Body of pancreas (tissue), 4 donors: ENCODE measurements at regions not wholly inside any gene's neighbourhood (a gene's known extent, or its start where the extent isn't known, plus 50 kb on each side); places are given as distances from the start of the nearest gene placed in this dataset.

Source experiments
- ATAC-seq: fragments of 150-250 bp; one replicate; pipeline ENCODE4 v1.9.1; 2016
- DNase-seq, 4 donors: peaks; one replicate each; pipeline ENCODE4 v3.0.0-alpha.2; 2019
- H3K27ac ChIP-seq, 4 donors: fragments of 200-600 bp; sonication (generic); 1 replicate in 3 of 4; 2 replicates in 1 of 4; pipeline versions ENCODE4 v1.5.1 to v1.6.1; 2016 to 2019; ENCODE audit warnings: mild to moderate bottlenecking in 1 of 4, mixed read lengths in 1 of 4, moderate library complexity in 1 of 4
- H3K27me3 ChIP-seq, 2 donors: fragments of 200-600 bp; sonication (generic); one replicate each; pipeline ENCODE4 v1.6.0; 2016; ENCODE audit warnings: mild to moderate bottlenecking in 1 of 2
- H3K36me3 ChIP-seq, 2 donors: fragments of 200-600 bp; sonication (generic); replicated peaks in 1 of 2; 2 replicates each; pipeline ENCODE4 v1.5.1; 2016; ENCODE audit warnings: low read depth in 2 of 2; ENCODE audit not compliant: insufficient read depth in 1 of 2
- H3K4me1 ChIP-seq: fragments of 200-600 bp; sonication (generic); one replicate; pipeline ENCODE4 v1.6.0; 2016
- H3K4me3 ChIP-seq, 2 donors: fragments of 200-600 bp; sonication (generic); 1 replicate in 1 of 2; 2 replicates in 1 of 2; pipeline ENCODE4 v1.5.1; 2016 to 2019
- H3K9me3 ChIP-seq, 3 donors: fragments of 200-600 bp; sonication (generic); 1 replicate in 2 of 3; 2 replicates in 1 of 3; pipeline ENCODE4 v1.5.1; 2016
- POLR2A ChIP-seq, 3 donors: fragments of 450-650 bp; IDR thresholded peaks; one replicate each; pipeline ENCODE4 v1.6.1; 2016; ENCODE audit warnings: antibody characterized with exemption in 3 of 3, mild to moderate bottlenecking in 2 of 3
- WGBS, 2 donors: methylation state at CpG; one replicate each; pipeline ENCODE4 v1.1.5; 2017; 5-methylcytosine and 5-hydroxymethylcytosine counted together
- intact Hi-C: fragments of 100-400 bp; cut with DNase I; formaldehyde crosslinking; loops from one replicate; pipeline ENCODE4 v1.15.1; 2023
- TF ChIP-seq, protein P1 (sequence below), 7 experiments: fragments of 450-650 bp in 4 of 7; fragments of 200-600 bp in 3 of 7; sonication (generic) in 3 of 7; IDR thresholded peaks; one replicate each; pipeline ENCODE4 v1.5.1; 2016 to 2019; ENCODE audit warnings: antibody characterized with exemption in 7 of 7

DNA sequence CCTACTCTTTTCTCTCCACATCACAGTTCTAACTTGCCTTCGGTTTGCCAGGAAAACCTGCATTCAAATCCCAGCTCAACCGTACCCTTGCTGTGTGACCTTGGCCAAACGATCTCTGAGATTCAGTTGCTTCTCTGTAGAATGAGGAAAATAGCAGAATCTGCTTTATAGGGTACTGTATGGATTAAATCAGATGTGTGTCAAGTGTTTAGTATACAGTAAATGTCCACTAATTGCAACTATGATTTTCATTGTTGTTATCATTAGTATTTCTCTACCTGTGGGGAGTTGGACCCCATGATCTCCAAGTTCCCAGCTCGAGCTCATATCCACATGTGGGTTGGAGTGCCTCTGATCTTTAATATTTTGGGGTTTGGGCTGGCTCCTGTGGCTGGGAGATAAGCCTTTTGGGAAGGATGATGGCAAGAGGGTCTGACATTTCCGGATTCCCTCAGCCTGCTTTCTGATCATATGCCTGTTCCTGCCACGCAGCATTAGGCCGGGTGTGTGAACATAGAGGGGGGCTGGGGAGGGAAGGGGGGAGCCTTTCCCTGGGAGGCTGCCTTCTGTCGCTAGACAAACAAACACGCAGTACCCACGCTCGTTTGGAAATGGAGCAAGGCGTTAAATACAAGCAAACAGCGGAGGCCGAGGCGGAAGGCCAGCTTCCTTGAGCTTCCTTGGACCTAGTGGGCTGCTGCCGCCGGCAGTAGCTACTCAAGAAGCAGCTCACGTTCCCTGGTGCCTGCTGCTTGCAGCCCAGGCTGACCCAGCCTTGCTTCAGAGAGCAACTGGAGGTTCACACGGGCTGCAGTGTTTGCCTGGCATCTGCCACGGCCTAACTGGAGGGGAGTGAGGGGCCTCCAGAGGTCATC, 213.5 kb upstream of the LHX5 start:
- intact Hi-C loops = no loop called here
- ATAC-seq (no peak), DNase-seq (no peak)
- no peak for TF ChIP-seq POLR2A (IDR thresholded peaks at IDR 0.05)
- TF ChIP-seq, protein P1, sequence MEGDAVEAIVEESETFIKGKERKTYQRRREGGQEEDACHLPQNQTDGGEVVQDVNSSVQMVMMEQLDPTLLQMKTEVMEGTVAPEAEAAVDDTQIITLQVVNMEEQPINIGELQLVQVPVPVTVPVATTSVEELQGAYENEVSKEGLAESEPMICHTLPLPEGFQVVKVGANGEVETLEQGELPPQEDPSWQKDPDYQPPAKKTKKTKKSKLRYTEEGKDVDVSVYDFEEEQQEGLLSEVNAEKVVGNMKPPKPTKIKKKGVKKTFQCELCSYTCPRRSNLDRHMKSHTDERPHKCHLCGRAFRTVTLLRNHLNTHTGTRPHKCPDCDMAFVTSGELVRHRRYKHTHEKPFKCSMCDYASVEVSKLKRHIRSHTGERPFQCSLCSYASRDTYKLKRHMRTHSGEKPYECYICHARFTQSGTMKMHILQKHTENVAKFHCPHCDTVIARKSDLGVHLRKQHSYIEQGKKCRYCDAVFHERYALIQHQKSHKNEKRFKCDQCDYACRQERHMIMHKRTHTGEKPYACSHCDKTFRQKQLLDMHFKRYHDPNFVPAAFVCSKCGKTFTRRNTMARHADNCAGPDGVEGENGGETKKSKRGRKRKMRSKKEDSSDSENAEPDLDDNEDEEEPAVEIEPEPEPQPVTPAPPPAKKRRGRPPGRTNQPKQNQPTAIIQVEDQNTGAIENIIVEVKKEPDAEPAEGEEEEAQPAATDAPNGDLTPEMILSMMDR (IDR thresholded peaks at IDR 0.05) = no peak
- H3K36me3 ChIP-seq = no peaks in the 10 kb centered on the region
- no peaks in the 10 kb centered on the region for H3K27me3 ChIP-seq
- H3K4me1 ChIP-seq = no peaks in the 10 kb centered on the region
- no peak overlapping the region for H3K27ac ChIP-seq
- no peak overlapping the region for H3K4me3 ChIP-seq
- no peaks in the 10 kb centered on the region for H3K9me3 ChIP-seq
- WGBS, 2 donors = 36 to 50% methylated on average over 15 to 20 of the region's 20 CpGs

DNA sequence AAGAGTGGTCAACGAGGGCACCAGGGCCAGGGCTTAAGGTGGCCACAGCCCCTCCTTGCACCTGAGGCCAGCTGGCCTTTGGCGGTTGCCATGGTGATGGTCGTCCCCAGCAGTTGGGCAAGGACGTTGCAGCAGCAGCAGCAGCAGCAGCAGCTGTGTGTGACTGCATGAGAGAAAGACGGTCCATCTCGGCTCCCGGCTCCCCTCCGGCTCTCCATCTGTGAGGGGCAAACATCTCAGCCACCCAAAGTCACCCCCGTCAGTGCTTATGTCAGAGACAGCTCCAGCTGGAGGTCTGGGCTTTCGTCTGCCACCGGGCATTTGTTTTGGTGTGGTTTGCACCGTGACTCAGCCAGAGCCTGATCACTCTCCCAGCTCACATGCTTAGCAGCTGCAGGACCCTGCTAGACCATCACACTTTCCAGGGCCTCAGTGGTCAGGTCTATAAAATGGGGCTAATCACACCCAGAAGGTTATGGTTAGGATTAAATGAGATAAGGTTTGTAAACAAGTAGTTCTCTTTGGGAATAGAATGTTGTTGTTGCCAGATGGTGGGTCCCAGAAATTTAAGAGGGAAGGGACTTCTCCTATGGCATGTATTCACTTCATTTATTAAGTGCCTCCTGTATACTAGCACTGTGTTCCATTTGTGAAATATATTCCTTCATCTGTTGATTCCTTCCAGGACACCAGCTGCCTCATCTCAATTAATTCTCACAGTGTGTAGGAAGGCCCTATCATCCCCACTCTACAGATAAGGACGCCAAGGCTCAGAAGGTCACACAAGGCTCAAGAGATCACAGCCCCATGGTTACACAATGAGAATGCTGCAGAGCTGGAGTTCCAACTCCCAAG, 212.6 kb upstream of the LHX5 start:
- Histone ChIP-seq H3K27ac (no peak overlapping the region), H3K36me3 (no peaks in the 10 kb centered on the region), H3K27me3 (no peaks in the 10 kb centered on the region), H3K4me3 (no peak overlapping the region), H3K4me1 (no peaks in the 10 kb centered on the region), H3K9me3 (no peaks in the 10 kb centered on the region)
- DNase-seq = no peak
- ATAC-seq = no peak
- TF ChIP-seq POLR2A (IDR thresholded peaks at IDR 0.05) = no peak
- TF ChIP-seq, protein P1 (IDR thresholded peaks at IDR 0.05) = no peak
- WGBS, 2 donors = 45 to 55% methylated on average over 9 to 13 of the region's 13 CpGs
- intact Hi-C loops = no loop called here

DNA sequence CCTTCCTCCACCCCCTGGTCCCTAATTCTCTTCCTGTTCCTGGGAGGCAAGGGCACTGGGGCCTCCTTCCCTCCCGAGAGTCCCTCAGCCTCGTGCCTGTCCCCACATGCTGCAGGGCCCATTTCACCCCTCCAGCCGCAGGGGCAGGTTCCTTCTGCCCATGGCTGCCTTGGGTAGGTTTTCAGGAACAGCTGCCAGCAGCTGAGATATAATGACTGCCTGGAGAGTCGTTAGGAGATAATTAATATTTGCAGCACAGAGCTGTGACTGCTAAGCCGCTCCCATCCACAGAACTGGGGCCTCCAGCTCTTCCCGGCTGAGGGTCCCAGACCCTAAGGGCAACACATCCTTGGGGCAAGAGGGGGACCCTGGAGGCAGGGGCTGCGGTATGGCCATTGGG, 211.9 kb upstream of the LHX5 start:
- H3K36me3 ChIP-seq = no peaks in the 10 kb centered on the region
- ATAC-seq (no peak), DNase-seq (no peak)
- no peaks in the 10 kb centered on the region for H3K27me3 ChIP-seq
- no peaks in the 10 kb centered on the region for H3K4me1 ChIP-seq
- intact Hi-C loops = no loop called here
- WGBS, 2 donors = 43 to 58% methylated on average over 4 to 7 of the region's 7 CpGs
- no peak overlapping the region for H3K4me3 ChIP-seq
- no peaks in the 10 kb centered on the region for H3K9me3 ChIP-seq
- no peak overlapping the region for H3K27ac ChIP-seq
- TF ChIP-seq, protein P1 (IDR thresholded peaks at IDR 0.05) = no peak
- TF ChIP-seq POLR2A (IDR thresholded peaks at IDR 0.05) = no peak

DNA sequence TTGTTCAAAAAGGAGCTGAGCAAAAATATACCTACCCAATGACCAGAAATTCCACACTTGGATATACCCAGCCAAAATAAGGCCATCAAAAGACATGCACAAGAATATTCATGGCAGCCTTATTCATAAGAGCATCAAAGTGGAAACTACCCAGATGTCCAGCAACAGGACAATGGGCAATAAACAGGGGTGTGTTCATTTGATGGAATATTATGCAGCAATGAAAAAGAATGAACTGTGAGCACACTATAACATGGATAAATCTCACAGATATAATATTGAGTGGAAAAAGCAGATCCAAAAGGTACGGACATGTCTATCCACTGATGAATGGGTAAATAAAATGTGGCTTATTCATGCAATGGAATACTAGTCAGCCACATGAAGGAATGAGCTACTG, 209.2 kb upstream of the LHX5 start:
- intact Hi-C loops = no loop called here
- Histone ChIP-seq H3K4me1 (no peaks in the 10 kb centered on the region), H3K4me3 (no peak overlapping the region), H3K27ac (no peak overlapping the region), H3K36me3 (no peaks in the 10 kb centered on the region), H3K9me3 (no peaks in the 10 kb centered on the region), H3K27me3 (no peaks in the 10 kb centered on the region)
- no peak for DNase-seq
- no peak for ATAC-seq
- WGBS, 2 donors = 69 to 88% methylated on average over 1 of the region's 1 CpG
- TF ChIP-seq, protein P1 (IDR thresholded peaks at IDR 0.05) = no peak
- TF ChIP-seq POLR2A (IDR thresholded peaks at IDR 0.05) = no peak
